Epidermal melanocyte (primary cell): ENCODE measurements at regions not wholly inside any gene's neighbourhood (a gene's known extent, or its start where the extent isn't known, plus 50 kb on each side); places are given as distances from the start of the nearest gene placed in this dataset.

ENCODE experiments used
- DNase-seq: peaks from one replicate; pipeline ENCODE4 v3.0.0; 2011; ENCODE audit warnings: low spot score; ENCODE audit not compliant: insufficient read length

- no peak for DNase-seq
Observed at GRCh38 chr9:80086822-80087345, 515.1 kb downstream of the TLE4 start.

- no peak for DNase-seq
Observed at GRCh38 chr9:80086386-80086785, 514.6 kb downstream of the TLE4 start.

GRCh38 chr9:80085668-80086067 lies 513.9 kb downstream of the TLE4 start:
- no peak for DNase-seq

GRCh38 chr9:80082213-80082612 lies 510.4 kb downstream of the TLE4 start:
- no peak for DNase-seq

GRCh38 chr9:80078826-80079225 lies 507.1 kb downstream of the TLE4 start:
- DNase-seq = no peak

- DNase-seq = no peak
Observed at GRCh38 chr9:80077059-80077458, 505.3 kb downstream of the TLE4 start.

- DNase-seq = no peak
Observed at GRCh38 chr9:80076162-80076561, 504.4 kb downstream of the TLE4 start.

- no peak for DNase-seq
Observed at GRCh38 chr9:80074439-80074838, 502.7 kb downstream of the TLE4 start.

GRCh38 chr9:80072451-80072850 lies 500.7 kb downstream of the TLE4 start:
- DNase-seq = no peak

GRCh38 chr9:80070071-80070742 lies 498.4 kb downstream of the TLE4 start:
- no peak for DNase-seq

GRCh38 chr9:80066931-80067330 lies 495.2 kb downstream of the TLE4 start:
- no peak for DNase-seq

GRCh38 chr9:80062567-80062966 lies 490.8 kb downstream of the TLE4 start:
- no peak for DNase-seq

- DNase-seq = no peak
Observed at GRCh38 chr9:80061940-80062339, 490.2 kb downstream of the TLE4 start.

GRCh38 chr9:80061096-80061495 lies 489.3 kb downstream of the TLE4 start:
- DNase-seq = no peak

- no peak for DNase-seq
Observed at GRCh38 chr9:80059979-80060378, 488.2 kb downstream of the TLE4 start.

GRCh38 chr9:80059191-80059590 lies 487.4 kb downstream of the TLE4 start:
- DNase-seq = no peak

- DNase-seq = no peak
Observed at GRCh38 chr9:80052830-80053229, 481.1 kb downstream of the TLE4 start.

- no peak for DNase-seq
Observed at GRCh38 chr9:80049096-80049782, 477.5 kb downstream of the TLE4 start.

- no peak for DNase-seq
Observed at GRCh38 chr9:80046481-80046880, 474.7 kb downstream of the TLE4 start.

- no peak for DNase-seq
Observed at GRCh38 chr9:80041821-80042220, 470.1 kb downstream of the TLE4 start.

- no peak for DNase-seq
Observed at GRCh38 chr9:80040457-80040856, 468.7 kb downstream of the TLE4 start.

GRCh38 chr9:80030801-80031200 lies 459.0 kb downstream of the TLE4 start:
- no peak for DNase-seq

- peak; percentile 63 for DNase-seq
Observed at GRCh38 chr9:80028501-80028900, 456.7 kb downstream of the TLE4 start.
